ENCODE measurements at regions not wholly inside any gene's neighbourhood (a gene's known extent, or its start where the extent isn't known, plus 50 kb on each side); places are given as distances from the start of the nearest gene placed in this dataset.

- TF ChIP-seq, protein P1, sequence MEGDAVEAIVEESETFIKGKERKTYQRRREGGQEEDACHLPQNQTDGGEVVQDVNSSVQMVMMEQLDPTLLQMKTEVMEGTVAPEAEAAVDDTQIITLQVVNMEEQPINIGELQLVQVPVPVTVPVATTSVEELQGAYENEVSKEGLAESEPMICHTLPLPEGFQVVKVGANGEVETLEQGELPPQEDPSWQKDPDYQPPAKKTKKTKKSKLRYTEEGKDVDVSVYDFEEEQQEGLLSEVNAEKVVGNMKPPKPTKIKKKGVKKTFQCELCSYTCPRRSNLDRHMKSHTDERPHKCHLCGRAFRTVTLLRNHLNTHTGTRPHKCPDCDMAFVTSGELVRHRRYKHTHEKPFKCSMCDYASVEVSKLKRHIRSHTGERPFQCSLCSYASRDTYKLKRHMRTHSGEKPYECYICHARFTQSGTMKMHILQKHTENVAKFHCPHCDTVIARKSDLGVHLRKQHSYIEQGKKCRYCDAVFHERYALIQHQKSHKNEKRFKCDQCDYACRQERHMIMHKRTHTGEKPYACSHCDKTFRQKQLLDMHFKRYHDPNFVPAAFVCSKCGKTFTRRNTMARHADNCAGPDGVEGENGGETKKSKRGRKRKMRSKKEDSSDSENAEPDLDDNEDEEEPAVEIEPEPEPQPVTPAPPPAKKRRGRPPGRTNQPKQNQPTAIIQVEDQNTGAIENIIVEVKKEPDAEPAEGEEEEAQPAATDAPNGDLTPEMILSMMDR (IDR thresholded peaks at IDR 0.05; ENCODE audit: insufficient read depth, low read depth, low read length) = no peak
- no peak for TF ChIP-seq EZH2 (IDR thresholded peaks at IDR 0.05; ENCODE audit: insufficient read depth, low read length)
Observed at GRCh38 chr2:15874321-15874720, 66.0 kb upstream of the MYCN start.

Data from astrocyte (in vitro differentiated cells and primary cell).